BLaER1 (cell line): ENCODE measurements at regions not wholly inside any gene's neighbourhood (a gene's known extent, or its start where the extent isn't known, plus 50 kb on each side); places are given as distances from the start of the nearest gene placed in this dataset.

Experiments
- H3K27ac ChIP-seq: shearing (Covaris generic); formaldehyde crosslinking; 2 replicates; pipeline ENCODE4 v1.8.1; 2022
- H3K27me3 ChIP-seq: shearing (Covaris generic); formaldehyde crosslinking; 2 replicates; pipeline ENCODE4 v1.8.1; 2022
- H3K36me3 ChIP-seq: shearing (Covaris generic); formaldehyde crosslinking; 2 replicates; pipeline ENCODE4 v1.8.1; 2022
- H3K4me1 ChIP-seq: shearing (Covaris generic); formaldehyde crosslinking; 2 replicates; pipeline ENCODE4 v1.8.1; 2022
- H3K4me2 ChIP-seq: shearing (Covaris generic); formaldehyde crosslinking; 2 replicates; pipeline ENCODE4 v1.8.1; 2022
- H3K4me3 ChIP-seq: shearing (Covaris generic); formaldehyde crosslinking; 2 replicates; pipeline ENCODE4 v1.8.1; 2022
- H3K9ac ChIP-seq: shearing (Covaris generic); formaldehyde crosslinking; 2 replicates; pipeline ENCODE4 v1.8.1; 2022
- H3K9me3 ChIP-seq: shearing (Covaris generic); formaldehyde crosslinking; 2 replicates; pipeline ENCODE4 v1.8.1; 2022
- H4K20me1 ChIP-seq: shearing (Covaris generic); formaldehyde crosslinking; 2 replicates; pipeline ENCODE4 v1.8.1; 2022
- Cebpa-rat ChIP-seq: shearing (Covaris generic); IDR thresholded peaks from 2 replicates; pipeline ENCODE4 v1.8.1; 2022

DNA sequence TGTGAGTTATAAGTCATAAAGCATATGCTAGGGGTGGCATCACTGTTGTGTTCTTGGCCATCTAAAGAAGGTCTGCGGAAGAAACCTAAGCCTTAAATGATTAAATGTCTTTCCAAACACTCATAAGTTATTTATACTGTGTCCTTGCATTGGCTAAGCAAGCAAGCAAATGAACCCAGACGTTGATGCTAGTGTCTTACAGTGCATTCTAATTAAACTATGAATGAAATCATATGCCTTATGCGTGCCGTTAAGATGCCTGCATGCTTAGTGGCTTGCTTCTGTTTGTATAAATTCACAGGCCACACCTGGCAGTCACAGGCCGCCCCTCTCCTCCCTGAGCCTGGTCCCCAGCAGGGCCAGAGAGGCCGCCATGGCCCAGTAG lies 49.9 kb downstream of the RIN2 start:
- Histone ChIP-seq H3K27ac (no peak overlapping the region), H4K20me1 (no peaks in the 10 kb centered on the region), H3K9ac (no peak overlapping the region)

DNA sequence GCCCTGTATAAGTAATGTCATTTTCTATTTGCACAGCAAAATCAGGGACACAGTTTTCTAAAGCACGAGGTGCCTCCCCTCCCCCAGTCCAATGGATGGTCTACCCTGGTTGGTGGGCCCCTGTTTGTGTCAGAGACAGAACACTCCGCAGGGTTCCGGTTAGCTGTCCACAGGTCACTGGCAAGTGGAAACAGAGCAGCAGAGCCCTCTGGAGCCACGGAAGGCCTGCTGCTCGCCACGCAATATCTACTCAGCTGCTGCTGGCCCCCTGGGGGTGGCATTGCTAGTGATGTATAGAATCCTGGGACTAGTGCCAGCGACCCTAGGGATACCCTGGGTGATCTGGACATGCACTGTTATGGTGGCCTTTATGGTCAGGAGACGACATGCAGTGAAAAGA lies 50.4 kb downstream of the RIN2 start:
- Histone ChIP-seq H3K36me3 (peaks cover 8% of the 10 kb centered on the region), H3K4me3 (no peak overlapping the region), H3K27ac (no peak overlapping the region), H4K20me1 (no peaks in the 10 kb centered on the region), H3K4me2 (peak overlapping the region; percentile 66), H3K9ac (no peak overlapping the region), H3K27me3 (no peaks in the 10 kb centered on the region), H3K9me3 (peaks cover 4% of the 10 kb centered on the region; the same call in 1 of the 2 replicates), H3K4me1 (peaks cover 71% of the 10 kb centered on the region)
- no peak for TF ChIP-seq Cebpa-rat

More for the DNA sequence above, 49.9 kb downstream of the RIN2 start:
- no peak overlapping the region for H3K4me3 ChIP-seq
- H3K4me1 ChIP-seq, result peaks cover 67% of the 10 kb centered on the region
- peaks cover 12% of the 10 kb centered on the region for H3K36me3 ChIP-seq
- no peak overlapping the region; the same call in 1 of the 2 replicates for H3K4me2 ChIP-seq
- TF ChIP-seq Cebpa-rat, result no peak
- H3K27me3 ChIP-seq, result no peaks in the 10 kb centered on the region
- peaks cover 4% of the 10 kb centered on the region; the same call in 1 of the 2 replicates for H3K9me3 ChIP-seq

DNA sequence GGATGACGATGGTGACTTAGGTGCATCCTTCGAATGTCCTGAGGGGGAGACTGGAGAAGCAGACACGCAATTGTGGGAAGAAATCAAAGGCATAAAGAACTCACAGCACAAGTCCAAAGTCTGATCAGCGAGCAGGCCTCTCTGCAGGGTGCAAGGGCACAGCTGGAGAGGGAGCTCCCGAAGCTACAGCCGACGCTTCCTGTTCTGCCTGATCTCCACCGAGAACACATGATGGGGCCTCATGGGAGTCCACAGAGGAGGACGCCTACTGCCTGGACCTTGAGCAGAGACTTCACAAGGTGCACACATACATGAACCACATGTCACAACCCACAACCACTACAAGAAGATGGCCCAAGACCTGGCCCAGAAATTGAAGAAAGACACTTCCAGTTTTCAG lies 51.4 kb downstream of the RIN2 start:
- no peak overlapping the region for H3K27ac ChIP-seq
- peaks cover 8% of the 10 kb centered on the region for H3K36me3 ChIP-seq
- H3K27me3 ChIP-seq, result no peaks in the 10 kb centered on the region
- no peak overlapping the region for H3K9ac ChIP-seq
- TF ChIP-seq Cebpa-rat, result no peak
- peak overlapping the region; percentile 66 for H3K4me2 ChIP-seq
- H3K4me1 ChIP-seq, result peaks cover 79% of the 10 kb centered on the region
- no peak overlapping the region for H3K4me3 ChIP-seq
- H4K20me1 ChIP-seq, result no peaks in the 10 kb centered on the region
- peaks cover 4% of the 10 kb centered on the region; the same call in 1 of the 2 replicates for H3K9me3 ChIP-seq

DNA sequence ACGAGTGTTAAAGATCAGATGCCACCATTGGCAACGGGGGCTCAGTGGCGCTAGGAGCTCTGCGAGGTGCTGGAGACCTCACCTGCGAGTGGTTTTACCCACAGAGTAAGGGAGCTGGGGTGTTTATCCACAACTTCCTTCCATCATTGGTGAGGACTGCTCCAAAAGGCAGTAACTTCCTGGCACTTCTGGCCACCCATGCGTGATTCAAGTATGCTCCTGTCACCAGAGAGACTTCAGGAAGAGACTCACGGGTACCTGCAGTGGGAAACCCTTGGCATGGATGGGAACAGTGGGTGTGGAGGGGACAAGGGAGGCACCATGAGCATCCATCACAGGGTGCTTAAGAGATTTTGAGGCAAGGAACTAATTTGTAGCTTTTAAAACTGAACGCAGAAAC lies 53.2 kb downstream of the RIN2 start:
- H3K4me2 ChIP-seq, result peak overlapping the region; percentile 46
- H3K27me3 ChIP-seq, result no peaks in the 10 kb centered on the region
- no peaks in the 10 kb centered on the region for H4K20me1 ChIP-seq
- H3K4me3 ChIP-seq, result no peak overlapping the region
- H3K36me3 ChIP-seq, result no peaks in the 10 kb centered on the region
- H3K9ac ChIP-seq, result no peak overlapping the region
- no peak overlapping the region; the same call in 1 of the 2 replicates for H3K27ac ChIP-seq
- no peak for TF ChIP-seq Cebpa-rat
- peaks cover 97% of the 10 kb centered on the region for H3K4me1 ChIP-seq
- H3K9me3 ChIP-seq, result no peaks in the 10 kb centered on the region

DNA sequence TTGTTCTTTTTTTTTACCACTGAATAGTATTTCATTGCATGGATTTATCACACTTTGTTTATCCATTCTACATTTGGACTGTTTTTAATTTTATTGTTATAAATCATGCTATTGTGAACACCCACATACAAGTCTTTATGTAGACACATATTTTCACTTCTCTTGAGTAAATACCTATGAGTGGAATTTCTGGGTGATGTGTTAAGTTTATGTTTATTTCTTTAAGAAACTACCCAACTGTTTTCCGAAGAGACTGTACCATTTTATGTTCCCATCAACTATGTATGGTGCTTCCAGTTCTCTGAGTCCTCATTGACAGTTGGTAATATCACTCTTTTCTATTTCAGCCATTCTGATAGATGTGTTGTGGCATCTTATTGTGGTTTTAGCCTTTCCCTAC lies 54.0 kb downstream of the RIN2 start:
- TF ChIP-seq Cebpa-rat, result no peak
- no peaks in the 10 kb centered on the region for H4K20me1 ChIP-seq
- peaks cover 97% of the 10 kb centered on the region for H3K4me1 ChIP-seq
- no peak overlapping the region for H3K4me3 ChIP-seq
- 0 out of 2 replicates have a peak overlapping the region, but pooled peaks have one; percentile 7 for H3K27ac ChIP-seq
- H3K9me3 ChIP-seq, result no peaks in the 10 kb centered on the region
- H3K9ac ChIP-seq, result no peak overlapping the region
- H3K4me2 ChIP-seq, result peak overlapping the region; percentile 69
- no peaks in the 10 kb centered on the region for H3K36me3 ChIP-seq
- H3K27me3 ChIP-seq, result no peaks in the 10 kb centered on the region

DNA sequence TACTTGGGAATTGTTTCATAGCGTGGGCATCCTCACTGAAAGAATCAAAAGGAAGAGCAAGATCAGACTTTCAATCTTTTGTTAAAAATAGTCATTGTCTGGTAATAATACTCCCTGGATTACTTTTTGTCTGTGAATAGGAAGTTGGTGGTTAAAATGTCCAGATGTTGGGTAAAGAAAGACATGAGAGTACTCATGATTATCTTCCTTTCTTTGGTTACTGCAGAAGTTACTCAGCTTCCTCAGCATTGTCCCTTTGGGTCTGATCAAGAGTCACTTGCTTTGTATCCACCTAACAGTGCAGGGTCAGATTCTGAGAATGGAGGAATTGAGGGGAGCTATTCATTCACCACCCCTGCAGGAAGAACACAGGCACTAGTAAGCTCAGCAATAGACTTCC lies 54.6 kb downstream of the RIN2 start:
- Histone ChIP-seq H3K27ac (0 out of 2 replicates have a peak overlapping the region, but pooled peaks have one; percentile 7), H3K36me3 (no peaks in the 10 kb centered on the region), H3K9me3 (no peaks in the 10 kb centered on the region), H4K20me1 (no peaks in the 10 kb centered on the region), H3K9ac (no peak overlapping the region), H3K4me3 (no peak overlapping the region), H3K4me2 (peak overlapping the region; percentile 69), H3K4me1 (peaks cover 96% of the 10 kb centered on the region), H3K27me3 (no peaks in the 10 kb centered on the region)
- no peak for TF ChIP-seq Cebpa-rat

DNA sequence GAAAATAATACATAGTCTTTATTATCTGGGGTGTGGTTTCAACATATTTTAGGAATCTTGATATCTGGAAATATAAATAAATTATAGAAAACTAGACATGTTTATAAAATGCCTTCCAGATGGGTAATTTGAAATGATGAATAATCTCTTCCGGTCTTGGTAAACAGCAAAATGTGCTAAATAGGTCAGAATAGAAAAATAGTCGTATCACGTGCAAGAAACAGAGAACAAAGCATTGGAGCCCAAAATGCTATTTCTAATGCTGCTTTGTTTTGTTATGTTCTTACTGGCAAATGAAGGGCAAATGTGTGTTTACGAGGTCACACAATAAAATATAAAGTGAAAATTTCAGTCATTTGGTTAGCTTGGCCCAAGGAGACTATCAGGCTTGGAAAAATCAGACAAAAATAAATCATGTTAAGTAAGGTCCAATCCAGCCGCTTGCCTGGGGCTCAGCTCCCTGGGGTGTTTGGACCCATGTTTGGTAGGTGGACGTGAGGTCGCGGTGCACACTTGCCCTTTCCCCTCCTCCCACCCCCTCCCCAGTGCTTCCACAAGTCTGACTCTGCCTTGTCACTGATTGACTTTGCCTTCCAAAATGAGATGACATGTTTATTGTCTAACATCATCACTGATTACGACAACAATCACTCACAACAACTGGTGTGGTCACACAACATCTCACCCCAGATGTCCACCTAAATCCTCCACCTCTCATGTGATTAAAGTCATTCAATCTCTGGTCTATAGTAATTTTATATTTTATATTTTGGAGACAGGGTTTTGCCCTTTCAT lies 56.0 kb downstream of the RIN2 start:
- Histone ChIP-seq H3K9me3 (peaks cover 3% of the 10 kb centered on the region), H3K27ac (no peak overlapping the region), H3K4me1 (peaks cover 83% of the 10 kb centered on the region), H4K20me1 (no peaks in the 10 kb centered on the region), H3K27me3 (no peaks in the 10 kb centered on the region), H3K9ac (no peak overlapping the region; the same call in 1 of the 2 replicates), H3K4me2 (peak overlapping the region; percentile 76), H3K4me3 (no peak overlapping the region), H3K36me3 (no peaks in the 10 kb centered on the region)
- no peak for TF ChIP-seq Cebpa-rat

DNA sequence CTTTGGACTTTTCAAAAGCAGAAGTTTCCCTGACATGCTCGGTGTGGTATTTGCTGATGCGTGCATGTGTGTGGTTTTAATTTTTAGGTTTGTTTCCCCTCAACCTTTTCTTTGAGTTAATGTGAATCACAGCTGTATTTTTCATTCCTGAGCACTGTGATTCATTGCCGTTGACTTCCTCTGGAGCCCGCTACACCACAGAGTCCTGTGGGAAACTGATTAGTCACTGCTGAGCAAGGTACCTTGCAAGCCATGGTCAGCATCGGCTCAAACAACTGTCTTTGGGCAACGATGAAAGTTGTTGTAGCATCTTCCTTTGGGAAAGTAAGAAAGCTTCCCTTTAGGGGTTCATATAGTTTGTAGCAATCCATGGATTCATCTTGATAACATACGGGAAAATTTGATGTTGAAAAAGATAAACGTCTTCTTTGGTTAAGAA lies 57.5 kb downstream of the RIN2 start:
- Histone ChIP-seq H3K36me3 (no peaks in the 10 kb centered on the region), H3K4me2 (peak overlapping the region; percentile 76), H4K20me1 (no peaks in the 10 kb centered on the region), H3K4me1 (peaks cover 74% of the 10 kb centered on the region), H3K9me3 (peaks cover 4% of the 10 kb centered on the region), H3K27ac (no peak overlapping the region; the same call in 1 of the 2 replicates), H3K27me3 (no peaks in the 10 kb centered on the region), H3K4me3 (no peak overlapping the region), H3K9ac (no peak overlapping the region)
- TF ChIP-seq Cebpa-rat, result no peak

DNA sequence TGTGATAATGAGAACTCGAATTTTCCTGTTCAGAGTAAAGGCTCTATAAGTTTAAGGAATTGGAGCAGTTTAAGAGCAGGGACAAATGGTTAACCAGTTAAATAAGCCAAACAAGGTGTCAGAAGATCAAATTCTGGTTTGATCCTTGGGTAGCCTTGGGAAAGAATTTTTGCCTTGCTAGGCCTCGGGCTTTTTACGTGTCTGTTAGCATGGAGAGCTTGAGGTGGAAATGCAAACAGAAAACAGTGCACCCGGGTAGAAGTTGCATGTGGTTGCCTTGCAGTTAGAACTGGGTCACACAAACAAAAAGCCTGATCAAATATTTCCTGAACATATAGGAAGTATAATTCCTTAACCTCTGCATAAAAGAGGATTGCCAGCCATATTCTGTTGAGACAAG lies 58.3 kb downstream of the RIN2 start:
- no peak overlapping the region for H3K9ac ChIP-seq
- H3K4me1 ChIP-seq, result peaks cover 74% of the 10 kb centered on the region
- H3K4me3 ChIP-seq, result no peak overlapping the region
- no peaks in the 10 kb centered on the region for H4K20me1 ChIP-seq
- no peak overlapping the region for H3K27ac ChIP-seq
- no peaks in the 10 kb centered on the region for H3K36me3 ChIP-seq
- H3K4me2 ChIP-seq, result peak overlapping the region; percentile 76
- peaks cover 4% of the 10 kb centered on the region for H3K9me3 ChIP-seq
- no peaks in the 10 kb centered on the region for H3K27me3 ChIP-seq
- TF ChIP-seq Cebpa-rat, result no peak

DNA sequence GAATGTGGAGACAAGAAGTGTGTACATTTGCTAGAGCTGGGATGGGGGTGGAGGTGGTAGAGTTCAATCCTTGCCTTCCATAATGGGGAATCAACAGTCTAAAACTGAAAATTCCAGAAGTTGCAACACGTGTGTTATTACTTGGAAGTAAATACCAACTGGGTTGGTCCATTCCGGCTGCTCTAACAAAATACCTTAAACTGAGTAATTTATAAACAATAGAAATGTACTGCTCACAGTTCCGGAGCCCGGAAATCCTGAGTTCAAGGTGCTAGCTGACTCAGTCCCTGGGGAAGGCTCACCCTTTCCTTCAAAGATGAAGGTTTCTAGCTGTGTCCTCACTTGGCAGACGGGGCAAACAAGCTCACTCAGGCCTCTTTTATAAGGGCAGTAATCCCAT lies 59.0 kb downstream of the RIN2 start:
- no peak for TF ChIP-seq Cebpa-rat

More for the DNA sequence above, 59.0 kb downstream of the RIN2 start:
- H3K9ac ChIP-seq, result no peak overlapping the region
- H3K4me3 ChIP-seq, result no peak overlapping the region
- no peaks in the 10 kb centered on the region for H3K36me3 ChIP-seq
- no peak overlapping the region for H3K27ac ChIP-seq
- no peaks in the 10 kb centered on the region for H4K20me1 ChIP-seq
- peaks cover 4% of the 10 kb centered on the region for H3K9me3 ChIP-seq
- H3K4me2 ChIP-seq, result peak overlapping the region; percentile 76
- H3K27me3 ChIP-seq, result no peaks in the 10 kb centered on the region
- peaks cover 74% of the 10 kb centered on the region for H3K4me1 ChIP-seq
